ENCODE measurements at regions not wholly inside any gene's neighbourhood (a gene's known extent, or its start where the extent isn't known, plus 50 kb on each side); places are given as distances from the start of the nearest gene placed in this dataset.

DNA sequence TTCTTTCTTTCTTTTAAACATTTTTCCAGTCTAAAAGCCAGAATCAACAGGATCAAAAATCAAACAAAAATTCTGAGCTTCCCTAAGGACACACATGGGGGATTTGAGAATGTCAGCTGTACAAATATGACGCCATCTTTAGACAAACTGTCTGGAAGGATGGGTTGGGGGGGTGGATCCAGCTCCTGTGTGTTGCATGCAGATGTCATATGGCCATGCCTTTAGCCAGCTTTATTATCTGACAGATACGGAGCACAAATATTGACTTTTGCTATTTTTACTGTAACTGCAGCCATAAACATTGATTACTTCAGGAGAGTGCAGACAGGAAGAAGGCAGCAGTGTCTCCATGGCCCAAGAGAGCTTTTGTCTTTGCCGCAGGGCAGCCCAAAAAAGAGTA is 279.4 kb upstream of the ELAC2 start:
- no peak for DNase-seq

GRCh38 chr17:13293421-13293820 is 275.6 kb upstream of the ELAC2 start:
- DNase-seq: no peak

- no peak for DNase-seq
Observed at GRCh38 chr17:13292291-13292690, 274.5 kb upstream of the ELAC2 start.

- no peak for DNase-seq
Observed at GRCh38 chr17:13288248-13288647, 270.4 kb upstream of the ELAC2 start.

DNA sequence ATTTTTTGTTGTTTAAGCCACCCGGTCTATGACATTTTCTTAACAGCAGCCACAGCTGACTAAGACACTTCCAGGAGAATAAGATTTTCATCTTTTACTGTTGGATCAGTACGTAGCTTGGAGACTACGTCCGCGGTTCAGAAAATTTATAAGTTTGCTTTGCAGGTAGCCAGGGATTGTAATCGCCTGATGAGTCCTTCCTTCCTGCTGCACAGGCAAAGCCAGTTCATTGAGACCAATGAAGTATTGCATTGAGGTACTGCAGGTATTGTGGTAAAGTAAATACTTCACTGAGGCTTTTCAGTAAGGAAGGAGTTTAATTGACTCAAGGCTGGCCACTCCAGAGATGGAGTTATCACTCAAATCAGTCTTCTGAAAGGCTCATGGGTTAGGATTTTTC is 269.4 kb upstream of the ELAC2 start:
- DNase-seq: no peak

DNA sequence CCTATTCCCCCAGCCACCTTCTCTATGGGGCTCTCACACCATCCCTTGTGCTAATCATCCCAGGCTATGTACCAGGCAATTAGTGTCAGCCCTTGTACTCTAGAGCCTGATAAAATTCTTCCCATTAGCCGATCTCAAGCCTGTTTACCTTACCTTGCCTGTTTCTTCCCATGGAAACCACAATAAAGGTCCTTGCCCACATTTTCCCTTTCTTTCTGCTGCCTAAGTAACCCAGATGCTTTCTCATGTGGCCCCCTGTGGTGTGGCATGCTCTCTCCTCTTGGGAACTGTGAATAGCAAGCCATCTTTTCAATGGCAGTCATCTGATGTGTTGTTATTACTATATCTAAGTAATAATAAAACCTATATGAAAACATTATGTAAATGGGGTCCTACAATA is 265.8 kb upstream of the ELAC2 start:
- DNase-seq: no peak

GRCh38 chr17:13281626-13282025 is 263.8 kb upstream of the ELAC2 start:
- DNase-seq: no peak

DNA sequence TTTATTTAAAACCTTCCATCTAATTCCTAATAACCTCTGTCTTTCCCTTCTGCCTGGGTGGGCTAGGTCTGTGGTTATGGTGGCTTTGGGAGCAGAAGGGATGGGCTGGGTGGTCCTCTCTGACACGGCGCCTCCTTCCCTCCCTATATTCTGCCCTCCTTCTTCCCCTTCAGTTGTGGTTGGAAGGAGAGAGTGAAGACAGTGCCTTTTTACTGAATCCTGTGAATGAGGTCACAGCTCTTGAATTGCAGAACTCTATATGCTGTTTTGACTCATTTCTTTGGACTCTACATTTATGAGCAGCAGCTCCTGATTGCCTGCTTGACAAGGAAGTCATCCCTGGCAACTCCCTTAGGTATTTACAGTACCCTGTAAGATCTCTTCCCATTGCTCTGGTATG is 256.0 kb upstream of the ELAC2 start:
- DNase-seq: no peak

- no peak for DNase-seq
Observed at GRCh38 chr17:13272296-13272695, 254.5 kb upstream of the ELAC2 start.

GRCh38 chr17:13268791-13269595 is 251.2 kb upstream of the ELAC2 start:
- no peak for DNase-seq

DNA sequence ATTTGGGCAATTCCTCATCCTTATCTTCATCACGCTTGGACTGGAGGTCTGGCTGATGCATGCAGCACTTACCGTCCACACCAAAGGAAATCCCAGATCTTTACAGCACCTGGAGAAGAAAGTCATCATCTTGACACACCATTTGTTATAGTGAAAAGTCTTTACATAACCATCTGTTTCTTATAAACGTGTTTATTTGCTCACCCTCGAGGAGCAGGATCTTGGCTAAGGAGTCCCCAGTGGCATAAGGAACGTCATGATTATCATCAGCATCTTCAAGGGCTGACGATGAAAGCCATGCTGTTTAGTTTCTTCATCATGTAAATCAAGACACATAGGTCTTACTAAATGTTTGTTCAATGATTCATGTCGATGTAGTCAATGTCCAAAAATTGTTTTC is 248.8 kb upstream of the ELAC2 start:
- no peak for DNase-seq

GRCh38 chr17:13265311-13265710 is 247.5 kb upstream of the ELAC2 start:
- no peak for DNase-seq

- no peak for DNase-seq
Observed at GRCh38 chr17:13263746-13264145, 245.9 kb upstream of the ELAC2 start.

DNA sequence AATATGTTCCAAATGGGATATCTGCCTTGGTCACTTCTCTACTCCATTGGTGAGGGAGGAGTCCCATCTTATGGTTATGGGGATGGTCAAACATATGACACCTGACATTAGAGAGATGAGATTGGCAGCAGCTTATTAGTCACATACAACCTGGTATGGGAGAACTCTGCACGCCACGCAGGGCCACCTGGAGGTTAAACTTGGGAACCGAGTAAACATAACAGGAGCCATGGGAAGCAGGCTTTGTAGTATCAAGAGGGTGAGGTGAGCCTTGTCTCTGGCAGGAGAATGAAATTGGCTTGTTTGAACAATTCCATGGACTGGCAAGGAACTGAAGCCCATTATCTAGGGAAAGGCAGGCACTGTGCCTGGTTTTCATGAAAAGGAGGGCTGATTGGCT is 238.7 kb upstream of the ELAC2 start:
- no peak for DNase-seq

GRCh38 chr17:13253733-13254410 is 236.0 kb upstream of the ELAC2 start:
- no peak for DNase-seq

GRCh38 chr17:13244513-13244912 is 226.7 kb upstream of the ELAC2 start:
- no peak for DNase-seq

- no peak for DNase-seq
Observed at GRCh38 chr17:13243585-13243984, 225.8 kb upstream of the ELAC2 start.

- no peak for DNase-seq
Observed at GRCh38 chr17:13240851-13241250, 223.0 kb upstream of the ELAC2 start.

GRCh38 chr17:13230350-13231264 is 212.8 kb upstream of the ELAC2 start:
- no peak for DNase-seq

DNA sequence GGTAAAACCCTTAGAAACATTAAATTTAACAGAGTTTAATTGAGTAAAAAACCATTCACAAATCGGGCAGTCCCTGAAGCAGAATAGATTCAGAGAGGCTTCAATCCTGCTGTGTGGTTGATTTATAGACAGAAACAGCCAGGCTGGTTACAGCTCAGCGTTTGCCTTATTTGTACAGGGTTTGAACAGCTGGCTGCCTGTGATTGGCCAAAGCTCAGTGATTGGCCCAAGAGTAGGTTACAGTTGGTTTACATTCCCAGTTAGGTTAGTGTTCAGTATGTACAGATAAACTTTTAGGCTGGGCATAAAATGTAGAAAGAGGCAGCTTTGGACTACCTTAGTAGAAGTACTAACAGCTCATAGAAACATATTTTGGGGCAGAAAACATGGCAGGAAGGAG is 210.4 kb upstream of the ELAC2 start:
- DNase-seq: no peak

DNA sequence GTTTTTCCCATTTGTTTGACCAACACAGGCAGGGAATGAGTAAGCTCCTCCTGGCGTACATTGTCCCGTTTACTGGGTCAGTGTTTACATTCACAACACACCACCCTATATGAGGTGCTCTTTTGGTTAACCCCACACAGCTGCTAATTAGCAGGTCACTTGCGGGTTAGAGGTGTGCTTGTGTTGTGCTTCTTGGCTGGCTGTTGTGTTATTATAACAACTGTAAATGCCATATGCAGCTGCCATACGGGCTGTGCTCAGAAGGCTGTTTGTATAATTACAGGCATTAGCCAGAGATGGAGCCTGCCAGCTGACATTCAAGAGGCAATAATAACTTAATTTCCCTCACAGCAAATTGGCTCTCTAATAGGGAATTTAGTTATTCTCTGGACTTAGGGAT is 205.1 kb upstream of the ELAC2 start:
- no peak for DNase-seq

- no peak for DNase-seq
Observed at GRCh38 chr17:13212860-13213259, 195.0 kb upstream of the ELAC2 start.

DNA sequence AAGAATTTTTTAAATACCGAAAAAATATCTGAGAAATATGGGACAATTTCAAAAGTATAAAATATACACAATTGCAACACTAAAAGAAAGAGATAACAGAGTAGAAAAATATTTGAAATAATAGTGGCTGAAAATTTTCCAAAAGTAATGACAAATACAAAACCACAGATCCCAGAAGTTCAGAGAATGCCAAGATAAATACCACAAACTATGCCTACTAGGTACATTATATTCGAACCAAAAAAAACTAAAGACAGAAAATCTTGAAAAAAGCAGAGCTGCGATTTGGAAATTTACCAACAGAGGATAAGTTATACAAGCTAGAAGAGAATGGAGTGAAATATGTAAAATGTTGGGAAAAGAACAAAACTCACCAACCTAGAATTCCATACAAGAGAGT is 191.3 kb upstream of the ELAC2 start:
- DNase-seq: no peak

All from SW 1271 (cell line).